ENCODE measurements at regions not wholly inside any gene's neighbourhood (a gene's known extent, or its start where the extent isn't known, plus 50 kb on each side); places are given as distances from the start of the nearest gene placed in this dataset.

DNA sequence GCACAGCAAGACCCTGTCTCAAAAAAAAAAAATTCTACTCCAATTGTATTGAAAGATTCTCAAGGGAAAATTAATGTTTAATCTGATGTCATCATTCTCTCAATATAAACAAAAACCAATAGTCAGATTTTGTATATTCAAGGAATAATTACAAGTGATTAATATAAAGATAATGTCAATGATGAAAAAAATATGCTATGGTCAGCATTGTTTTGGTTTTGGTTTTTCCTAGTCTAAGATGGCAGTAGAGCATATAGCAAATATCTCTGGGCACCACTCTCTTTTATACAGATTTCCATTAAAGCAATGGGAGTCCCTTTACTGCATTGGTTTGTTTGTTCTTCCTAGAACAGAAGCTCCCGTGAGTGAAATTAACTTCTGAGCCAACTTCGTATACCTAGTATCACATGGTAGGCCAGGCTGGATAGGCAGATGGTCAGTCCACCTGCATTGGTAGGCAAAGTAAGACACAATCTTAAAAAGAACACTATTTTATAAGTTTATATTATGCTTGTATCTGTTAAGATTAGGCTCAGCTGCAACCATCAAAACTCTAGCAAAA lies 523.8 kb upstream of the JARID2 start:
- DNase-seq (ENCODE audit: low read depth), result no peak

GRCh38 chr6:14722704-14723103 lies 523.2 kb upstream of the JARID2 start:
- TF ChIP-seq, protein P1, sequence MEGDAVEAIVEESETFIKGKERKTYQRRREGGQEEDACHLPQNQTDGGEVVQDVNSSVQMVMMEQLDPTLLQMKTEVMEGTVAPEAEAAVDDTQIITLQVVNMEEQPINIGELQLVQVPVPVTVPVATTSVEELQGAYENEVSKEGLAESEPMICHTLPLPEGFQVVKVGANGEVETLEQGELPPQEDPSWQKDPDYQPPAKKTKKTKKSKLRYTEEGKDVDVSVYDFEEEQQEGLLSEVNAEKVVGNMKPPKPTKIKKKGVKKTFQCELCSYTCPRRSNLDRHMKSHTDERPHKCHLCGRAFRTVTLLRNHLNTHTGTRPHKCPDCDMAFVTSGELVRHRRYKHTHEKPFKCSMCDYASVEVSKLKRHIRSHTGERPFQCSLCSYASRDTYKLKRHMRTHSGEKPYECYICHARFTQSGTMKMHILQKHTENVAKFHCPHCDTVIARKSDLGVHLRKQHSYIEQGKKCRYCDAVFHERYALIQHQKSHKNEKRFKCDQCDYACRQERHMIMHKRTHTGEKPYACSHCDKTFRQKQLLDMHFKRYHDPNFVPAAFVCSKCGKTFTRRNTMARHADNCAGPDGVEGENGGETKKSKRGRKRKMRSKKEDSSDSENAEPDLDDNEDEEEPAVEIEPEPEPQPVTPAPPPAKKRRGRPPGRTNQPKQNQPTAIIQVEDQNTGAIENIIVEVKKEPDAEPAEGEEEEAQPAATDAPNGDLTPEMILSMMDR (IDR thresholded peaks at IDR 0.05; ENCODE audit: insufficient read depth, low read depth, low read length, missing control alignments), result no peak
- DNase-seq (ENCODE audit: low read depth), result no peak

More for the DNA sequence above, 523.8 kb upstream of the JARID2 start:
- no peak overlapping the region for H3K4me3 ChIP-seq (ENCODE audit: low read length)
- TF ChIP-seq, protein P1 (IDR thresholded peaks at IDR 0.05; ENCODE audit: insufficient read depth, low read depth, low read length, missing control alignments), result no peak

DNA sequence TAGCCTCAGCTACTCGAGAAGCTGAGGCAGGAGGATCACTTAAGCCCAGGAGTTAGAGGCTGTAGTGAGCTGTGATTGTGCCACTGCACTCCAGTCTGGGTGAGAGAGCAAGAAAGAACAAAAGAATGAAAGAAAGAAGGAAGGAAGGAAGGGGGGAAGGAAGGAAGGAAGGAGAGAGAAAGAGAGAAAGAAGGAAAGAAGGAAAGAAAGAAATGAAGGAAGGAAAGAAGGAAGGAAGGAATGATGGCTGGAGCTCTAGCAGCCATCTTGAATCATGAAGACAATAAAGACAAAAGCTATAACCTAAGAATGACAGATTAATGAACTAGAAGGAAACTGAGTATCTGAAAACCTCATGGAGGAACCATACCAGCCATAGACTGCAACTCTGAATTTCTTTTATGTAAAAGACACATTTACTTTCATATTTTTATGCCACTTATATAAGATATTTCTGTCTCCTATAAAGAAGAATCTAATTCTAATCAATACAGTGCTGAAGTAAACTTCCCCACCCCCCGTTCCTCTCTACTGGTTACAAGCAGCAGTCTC lies 522.3 kb upstream of the JARID2 start:
- no peak overlapping the region for H3K4me3 ChIP-seq (ENCODE audit: low read length)
- DNase-seq (ENCODE audit: low read depth), result no peak
- TF ChIP-seq, protein P1 (IDR thresholded peaks at IDR 0.05; ENCODE audit: insufficient read depth, low read depth, low read length, missing control alignments), result no peak

More at GRCh38 chr6:14722704-14723103, 523.2 kb upstream of the JARID2 start:
- H3K4me3 ChIP-seq (ENCODE audit: low read length), result no peak overlapping the region

DNA sequence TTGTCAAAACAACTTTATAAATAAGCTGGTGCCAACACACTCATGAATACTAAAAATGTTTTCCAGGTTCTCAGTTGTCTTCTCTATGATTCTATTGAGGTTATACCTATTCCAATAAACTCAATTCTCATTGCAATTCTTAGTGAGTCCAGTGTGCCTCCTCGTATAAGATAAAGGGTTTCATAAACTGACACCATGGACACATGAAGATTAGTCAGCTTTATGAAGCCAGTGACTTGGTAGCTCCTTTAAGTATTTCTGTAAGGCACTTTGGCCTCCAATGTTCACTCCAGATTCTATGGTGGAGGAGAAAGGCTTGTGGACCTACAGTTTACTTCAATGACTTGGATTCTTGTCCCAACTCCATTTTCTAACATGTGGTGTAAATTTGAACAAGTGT lies 521.3 kb upstream of the JARID2 start:
- DNase-seq (ENCODE audit: low read depth), result no peak
- TF ChIP-seq, protein P1 (IDR thresholded peaks at IDR 0.05; ENCODE audit: insufficient read depth, low read depth, low read length, missing control alignments), result no peak
- H3K4me3 ChIP-seq (ENCODE audit: low read length), result no peak overlapping the region

- DNase-seq (ENCODE audit: low read depth), result no peak
- no peak overlapping the region for H3K4me3 ChIP-seq (ENCODE audit: low read length)
- TF ChIP-seq, protein P1 (IDR thresholded peaks at IDR 0.05; ENCODE audit: insufficient read depth, low read depth, low read length, missing control alignments), result no peak
Observed at GRCh38 chr6:14726816-14727493, 518.9 kb upstream of the JARID2 start.

DNA sequence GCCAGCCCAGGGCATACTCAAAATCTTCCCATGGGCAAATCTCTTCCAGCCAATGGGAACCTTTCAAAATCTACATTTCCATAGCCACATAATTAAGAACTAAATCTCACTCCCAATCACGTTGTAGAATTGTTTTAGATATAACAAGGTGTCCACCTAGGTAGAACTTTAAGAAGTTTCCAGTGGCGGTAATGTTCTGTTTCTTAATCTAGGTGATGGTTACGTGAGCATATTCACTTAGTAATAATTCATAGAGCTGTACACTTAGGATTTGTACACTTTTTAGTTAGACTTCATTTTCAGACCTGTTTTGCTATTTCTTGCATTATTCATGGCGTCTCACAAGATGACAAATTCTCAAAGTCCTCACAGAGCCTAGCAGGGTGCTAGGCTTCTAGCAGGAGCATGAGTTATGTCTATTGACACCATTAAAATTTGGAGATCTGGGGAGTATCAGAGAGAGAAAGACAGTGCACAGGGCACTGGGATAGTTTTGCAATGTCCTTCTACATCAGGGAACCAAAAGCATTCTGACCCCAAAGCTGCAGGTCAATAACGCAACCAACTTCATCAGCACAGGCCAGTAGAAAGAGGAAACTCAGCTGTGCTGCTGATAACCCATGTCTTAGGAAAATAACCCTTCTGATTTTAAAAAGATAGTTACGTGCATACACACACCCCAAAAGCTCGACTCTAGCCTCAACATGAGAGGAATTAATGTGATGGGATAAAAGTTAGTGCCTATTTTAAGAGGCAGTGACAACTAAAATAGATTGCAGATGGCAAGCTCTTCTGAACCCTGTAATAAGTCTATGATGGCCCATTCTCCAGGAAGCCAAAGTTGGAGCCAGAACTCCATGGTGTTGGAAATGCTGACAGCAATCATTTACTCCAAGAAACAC lies 518.1 kb upstream of the JARID2 start:
- DNase-seq (ENCODE audit: low read depth), result no peak
- TF ChIP-seq, protein P1 (IDR thresholded peaks at IDR 0.05; ENCODE audit: insufficient read depth, low read depth, low read length, missing control alignments), result no peak
- H3K4me3 ChIP-seq (ENCODE audit: low read length), result no peak overlapping the region
